Parathyroid adenoma (tissue), 2 donors: ENCODE measurements at regions not wholly inside any gene's neighbourhood (a gene's known extent, or its start where the extent isn't known, plus 50 kb on each side); places are given as distances from the start of the nearest gene placed in this dataset.

Source experiments
- H2AFZ ChIP-seq: fragments of 300-600 bp; sonication (generic); one replicate; pipeline ENCODE4 v1.7.0; 2017; ENCODE audit warnings: antibody characterized with exemption, mild to moderate bottlenecking
- H3K27ac ChIP-seq: fragments of 300-600 bp; sonication (generic); one replicate; pipeline ENCODE4 v1.7.0; 2017
- H3K27me3 ChIP-seq: fragments of 300-600 bp; sonication (generic); one replicate; pipeline ENCODE4 v1.7.0; 2017; ENCODE audit warnings: low read length; ENCODE audit not compliant: control insufficient read depth, insufficient read depth
- H3K36me3 ChIP-seq: fragments of 300-600 bp; sonication (generic); one replicate; pipeline ENCODE4 v1.7.0; 2017; ENCODE audit warnings: low read length; ENCODE audit not compliant: control insufficient read depth, insufficient read depth
- H3K4me1 ChIP-seq: fragments of 300-600 bp; sonication (generic); one replicate; pipeline ENCODE4 v1.7.0; 2017; ENCODE audit warnings: control low read depth
- H3K4me2 ChIP-seq: fragments of 300-600 bp; sonication (generic); one replicate; pipeline ENCODE4 v1.7.0; 2017; ENCODE audit warnings: low read length
- H3K4me3 ChIP-seq: fragments of 300-600 bp; sonication (generic); one replicate; pipeline ENCODE4 v1.7.0; 2017; ENCODE audit warnings: low read depth, low read length
- H3K79me2 ChIP-seq: fragments of 300-600 bp; sonication (generic); one replicate; pipeline ENCODE4 v1.7.0; 2017; ENCODE audit warnings: control low read depth
- H3K9ac ChIP-seq: fragments of 300-600 bp; sonication (generic); one replicate; pipeline ENCODE4 v1.7.0; 2017; ENCODE audit warnings: mild to moderate bottlenecking
- H3K9me3 ChIP-seq: fragments of 300-600 bp; sonication (generic); one replicate; pipeline ENCODE4 v1.7.0; 2017; ENCODE audit warnings: low read length; ENCODE audit not compliant: control insufficient read depth
- TF ChIP-seq, protein P1 (sequence below): fragments of 300-600 bp; sonication (generic); IDR thresholded peaks from one replicate; pipeline ENCODE4 v1.7.0; 2017; ENCODE audit warnings: antibody characterized with exemption, mild to moderate bottlenecking
- donor health status: primary hyperparathyroidism.

DNA sequence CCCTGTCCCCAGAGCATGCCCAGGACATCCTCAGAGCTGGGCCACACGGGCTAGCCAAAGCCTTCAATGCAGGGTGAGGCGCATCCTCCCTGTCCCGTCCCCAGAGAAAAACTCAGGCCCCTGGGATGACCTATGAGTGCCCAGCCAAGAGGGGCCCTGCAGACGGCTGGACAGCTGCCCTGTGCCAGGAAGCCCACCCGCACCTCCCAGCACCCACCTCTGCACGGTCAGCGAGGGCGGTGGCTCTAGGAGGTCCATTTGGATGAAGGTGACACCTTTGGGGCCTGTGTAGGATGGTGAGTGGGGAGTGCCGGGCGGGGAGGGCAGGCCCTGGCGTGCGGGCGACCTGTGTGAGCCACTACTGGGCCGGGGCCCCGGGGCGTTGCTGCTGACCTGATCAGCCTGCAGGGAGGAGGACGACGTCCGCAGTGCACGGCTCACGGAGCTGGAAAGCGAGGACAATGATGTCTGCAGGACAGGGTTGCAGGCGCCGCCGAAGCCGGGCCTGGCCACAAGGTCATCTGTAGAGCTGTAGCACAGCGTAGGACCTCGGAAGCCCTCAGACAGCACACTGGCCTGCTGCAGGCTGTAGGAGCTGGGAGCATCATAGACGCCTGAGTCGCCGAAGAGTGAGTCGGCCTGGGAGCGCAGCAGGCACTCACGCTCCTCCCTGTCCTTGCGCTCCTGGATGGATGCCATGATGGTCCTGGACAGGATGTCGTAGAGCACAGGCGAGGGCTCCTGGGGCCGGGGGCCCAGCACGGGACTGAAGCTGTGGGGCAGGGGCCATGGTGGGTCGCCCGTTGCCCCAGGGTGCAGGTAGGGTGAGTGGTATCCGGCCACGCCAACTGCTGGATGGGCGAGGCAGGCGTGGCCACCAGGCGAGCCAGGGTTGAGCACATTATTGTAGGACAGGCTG lies 180.5 kb downstream of the IGLL1 start:
- Histone ChIP-seq H3K79me2 (no peaks in the 10 kb centered on the region), H3K4me1 (no peaks in the 10 kb centered on the region), H3K4me3 (no peak overlapping the region), H3K27ac (no peak overlapping the region), H3K9me3 (no peaks in the 10 kb centered on the region), H3K4me2 (no peak overlapping the region), H3K9ac (no peak overlapping the region), H3K36me3 (no peaks in the 10 kb centered on the region), H2AFZ (no peak overlapping the region), H3K27me3 (no peaks in the 10 kb centered on the region)
- TF ChIP-seq, protein P1, sequence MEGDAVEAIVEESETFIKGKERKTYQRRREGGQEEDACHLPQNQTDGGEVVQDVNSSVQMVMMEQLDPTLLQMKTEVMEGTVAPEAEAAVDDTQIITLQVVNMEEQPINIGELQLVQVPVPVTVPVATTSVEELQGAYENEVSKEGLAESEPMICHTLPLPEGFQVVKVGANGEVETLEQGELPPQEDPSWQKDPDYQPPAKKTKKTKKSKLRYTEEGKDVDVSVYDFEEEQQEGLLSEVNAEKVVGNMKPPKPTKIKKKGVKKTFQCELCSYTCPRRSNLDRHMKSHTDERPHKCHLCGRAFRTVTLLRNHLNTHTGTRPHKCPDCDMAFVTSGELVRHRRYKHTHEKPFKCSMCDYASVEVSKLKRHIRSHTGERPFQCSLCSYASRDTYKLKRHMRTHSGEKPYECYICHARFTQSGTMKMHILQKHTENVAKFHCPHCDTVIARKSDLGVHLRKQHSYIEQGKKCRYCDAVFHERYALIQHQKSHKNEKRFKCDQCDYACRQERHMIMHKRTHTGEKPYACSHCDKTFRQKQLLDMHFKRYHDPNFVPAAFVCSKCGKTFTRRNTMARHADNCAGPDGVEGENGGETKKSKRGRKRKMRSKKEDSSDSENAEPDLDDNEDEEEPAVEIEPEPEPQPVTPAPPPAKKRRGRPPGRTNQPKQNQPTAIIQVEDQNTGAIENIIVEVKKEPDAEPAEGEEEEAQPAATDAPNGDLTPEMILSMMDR = no peak

DNA sequence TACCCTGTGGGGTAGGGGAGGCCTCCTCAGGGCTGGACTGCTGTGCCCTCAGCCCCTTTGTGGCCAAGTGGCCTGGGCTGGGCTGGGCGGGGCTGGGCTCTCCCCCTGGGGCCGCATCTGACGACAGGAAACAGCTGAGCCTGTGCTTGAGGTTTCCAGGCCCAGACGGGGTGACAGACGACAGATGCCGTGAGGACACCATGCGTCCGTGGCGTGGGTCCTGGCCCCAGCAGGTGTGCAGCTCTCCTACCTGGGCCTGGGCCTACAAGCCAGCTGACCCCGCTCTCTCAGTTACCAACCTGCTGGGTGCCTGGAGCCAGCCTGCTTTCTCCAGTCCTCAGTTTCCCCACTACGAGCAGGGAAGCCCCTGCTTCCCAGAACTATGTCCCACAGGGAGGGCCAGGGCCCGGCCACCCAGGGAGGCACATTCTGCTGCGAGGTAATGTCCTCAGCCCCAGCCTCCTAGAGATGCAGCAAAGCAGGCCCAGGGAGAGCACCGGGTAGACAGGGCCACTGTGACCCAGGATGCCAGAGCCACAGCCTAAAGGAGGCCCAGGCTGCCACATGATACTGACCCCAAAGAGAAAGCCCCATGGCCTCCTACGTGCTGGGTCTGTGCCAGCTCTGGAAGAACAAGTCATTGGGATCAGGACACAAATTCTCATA lies 181.3 kb downstream of the IGLL1 start:
- no peaks in the 10 kb centered on the region for H3K79me2 ChIP-seq
- H3K4me3 ChIP-seq = no peak overlapping the region
- H2AFZ ChIP-seq = no peak overlapping the region
- no peak overlapping the region for H3K27ac ChIP-seq
- H3K9me3 ChIP-seq = no peaks in the 10 kb centered on the region
- TF ChIP-seq, protein P1 = no peak
- no peaks in the 10 kb centered on the region for H3K27me3 ChIP-seq
- no peaks in the 10 kb centered on the region for H3K4me1 ChIP-seq
- no peak overlapping the region for H3K4me2 ChIP-seq
- H3K9ac ChIP-seq = no peak overlapping the region
- no peaks in the 10 kb centered on the region for H3K36me3 ChIP-seq

- Histone ChIP-seq H3K4me1 (no peaks in the 10 kb centered on the region), H2AFZ (no peak overlapping the region), H3K4me2 (no peak overlapping the region), H3K9me3 (no peaks in the 10 kb centered on the region), H3K36me3 (no peaks in the 10 kb centered on the region), H3K9ac (no peak overlapping the region), H3K4me3 (no peak overlapping the region), H3K79me2 (no peaks in the 10 kb centered on the region), H3K27me3 (no peaks in the 10 kb centered on the region), H3K27ac (no peak overlapping the region)
- TF ChIP-seq, protein P1 = no peak
These were observed 182.2 kb downstream of the IGLL1 start for GRCh38 chr22:23397613-23398567.

DNA sequence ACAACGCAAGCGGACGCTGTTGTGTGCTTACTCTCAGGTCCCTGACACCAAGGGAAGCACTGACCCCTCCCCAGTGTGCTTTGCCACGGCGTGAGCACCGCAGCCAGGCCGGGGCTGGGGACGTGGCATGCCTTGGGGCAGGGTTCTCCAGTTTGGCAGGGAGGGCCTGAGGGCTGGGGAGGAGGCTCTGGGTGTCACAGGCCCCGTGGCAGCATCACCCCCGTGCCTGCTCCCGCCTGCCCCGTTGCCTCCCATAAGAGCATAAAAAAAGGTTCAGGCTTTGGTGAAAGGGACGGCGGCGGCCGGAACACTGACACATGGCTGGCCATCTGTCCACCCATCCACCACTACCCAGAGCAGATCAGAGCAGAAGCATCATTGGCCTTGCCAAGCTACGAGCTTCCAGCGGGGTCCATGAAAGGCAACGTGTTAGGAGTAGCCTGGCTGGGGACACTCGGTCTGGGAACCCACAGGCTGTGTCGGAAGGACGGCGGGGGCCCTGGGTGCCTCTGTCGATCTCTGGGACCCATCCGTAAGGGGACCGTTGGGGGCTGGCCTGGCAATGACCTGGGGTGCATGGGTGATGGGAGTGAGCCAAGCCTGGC lies 183.0 kb downstream of the IGLL1 start:
- H3K9ac ChIP-seq = no peak overlapping the region
- H2AFZ ChIP-seq = no peak overlapping the region
- H3K4me2 ChIP-seq = no peak overlapping the region
- H3K36me3 ChIP-seq = no peaks in the 10 kb centered on the region
- no peak overlapping the region for H3K27ac ChIP-seq
- no peaks in the 10 kb centered on the region for H3K9me3 ChIP-seq
- no peak overlapping the region for H3K4me3 ChIP-seq
- TF ChIP-seq, protein P1 = no peak
- no peaks in the 10 kb centered on the region for H3K79me2 ChIP-seq
- no peaks in the 10 kb centered on the region for H3K4me1 ChIP-seq
- no peaks in the 10 kb centered on the region for H3K27me3 ChIP-seq
